H1 (cell line): ENCODE measurements at regions not wholly inside any gene's neighbourhood (a gene's known extent, or its start where the extent isn't known, plus 50 kb on each side); places are given as distances from the start of the nearest gene placed in this dataset.

Experiments
- CTCF ChIA-PET: fragments of 300-600 bp; sonication (Branson Sonifier 250); formaldehyde crosslinking; loops from one replicate; lab custom pipeline; 2021; ENCODE audit not compliant: partially characterized antibody; lab: Charles Lee
- POLR2A ChIA-PET: fragments of 300-600 bp; sonication (Branson Sonifier 250); formaldehyde crosslinking; loops from one replicate; lab custom pipeline; 2021; ENCODE audit warnings: inconsistent platforms; ENCODE audit not compliant: partially characterized antibody; lab: Charles Lee
- DNase-seq, 2 experiments: peaks; one replicate each; pipeline versions ENCODE4 v3.0.0 to v3.0.0-alpha.2; 2010 to 2022; ENCODE audit warnings: low spot score in 2 of 2, low read depth in 1 of 2, mixed read lengths in 1 of 2
- FAIRE-seq: peaks from 2 replicates; lab custom pipeline; 2011; peaks lifted over from hg19 to GRCh38; lab: Jason Lieb, UNC
- H2AFZ ChIP-seq: 2 replicates; pipeline ENCODE4 v1.8.1; 2012; ENCODE audit warnings: low read length, inconsistent platforms
- H2AK5ac ChIP-seq: 2 replicates; pipeline ENCODE4 v1.6.1; 2013; ENCODE audit warnings: low read depth, low read length
- H2BK120ac ChIP-seq: replicated peaks from 2 replicates; pipeline ENCODE3; 2013; ENCODE audit warnings: low read depth, low read length, inconsistent platforms
- H2BK12ac ChIP-seq: 2 replicates; pipeline ENCODE4 v1.6.1; 2013; ENCODE audit warnings: low read depth, low read length
- H2BK15ac ChIP-seq: 2 replicates; pipeline ENCODE4 v1.6.1; 2013; ENCODE audit warnings: low read length
- H2BK20ac ChIP-seq: 2 replicates; pipeline ENCODE4 v1.6.1; 2013; ENCODE audit warnings: low read length
- H2BK5ac ChIP-seq: 2 replicates; pipeline ENCODE4 v1.6.1; 2013; ENCODE audit warnings: low read depth, low read length
- H3K14ac ChIP-seq: 2 replicates; pipeline ENCODE4 v1.6.1; 2013; ENCODE audit warnings: inconsistent platforms; ENCODE audit not compliant: insufficient read length
- H3K18ac ChIP-seq: 2 replicates; pipeline ENCODE4 v1.6.1; 2013; ENCODE audit warnings: low read length; ENCODE audit errors: extremely low read depth
- H3K23ac ChIP-seq: 2 replicates; pipeline ENCODE4 v1.6.1; 2013; ENCODE audit warnings: inconsistent platforms; ENCODE audit not compliant: insufficient read length
- H3K23me2 ChIP-seq: 2 replicates; pipeline ENCODE4 v1.6.1; 2013; ENCODE audit warnings: low read depth, low read length
- H3K27ac ChIP-seq: 2 replicates; pipeline ENCODE4 v1.6.1; 2011; ENCODE audit warnings: low read depth, low read length, inconsistent platforms
- H3K27me3 ChIP-seq, 4 experiments: replicated peaks in 1 of 4; 1 replicate in 1 of 4; 2 replicates in 3 of 4; pipeline versions ENCODE4 v1.6.1 to v1.8.1; 2011 to 2013; ENCODE audit warnings: low read length in 3 of 4, mild to moderate bottlenecking in 3 of 4, inconsistent platforms in 2 of 4, mixed read lengths in 2 of 4, moderate library complexity in 1 of 4; ENCODE audit not compliant: control insufficient read depth in 3 of 4, insufficient read depth in 3 of 4; ENCODE audit errors: extremely low read depth in 1 of 4
- H3K36me3 ChIP-seq, 4 experiments: 2 replicates each; pipeline versions ENCODE4 v1.6.1 to v1.8.1; 2011 to 2013; ENCODE audit warnings: mild to moderate bottlenecking in 4 of 4, low read length in 3 of 4, moderate library complexity in 2 of 4, control low read depth in 1 of 4, inconsistent platforms in 1 of 4; ENCODE audit not compliant: insufficient read depth in 4 of 4, control insufficient read depth in 2 of 4
- H3K4ac ChIP-seq: replicated peaks from 2 replicates; pipeline ENCODE3; 2013; ENCODE audit warnings: low read length, low read depth, mixed read lengths, inconsistent platforms; ENCODE audit not compliant: insufficient read length
- H3K4me1 ChIP-seq, 4 experiments: replicated peaks in 1 of 4; 1 replicate in 1 of 4; 2 replicates in 3 of 4; pipeline versions ENCODE4 v1.6.1 to v1.8.1; 2011 to 2013; ENCODE audit warnings: low read length in 3 of 4, inconsistent platforms in 2 of 4, mixed read lengths in 1 of 4; ENCODE audit not compliant: insufficient read depth in 4 of 4, control insufficient read depth in 3 of 4
- H3K4me2 ChIP-seq, 2 experiments: 2 replicates each; pipeline versions ENCODE4 v1.6.1 to v1.8.1; 2011 to 2013; ENCODE audit warnings: low read depth in 2 of 2, low read length in 2 of 2, control low read depth in 1 of 2, inconsistent platforms in 1 of 2, mild to moderate bottlenecking in 1 of 2; ENCODE audit not compliant: insufficient read depth in 1 of 2
- H3K4me3 ChIP-seq, 4 experiments: fragments of 200-600, 300-600 bp in 1 of 4; sonication (generic), shearing (Covaris generic), sonication (Bioruptor Twin) in 1 of 4; 2 replicates each; pipeline versions ENCODE4 v1.5.1 to v1.8.1; 2011 to 2016; ENCODE audit warnings: low read length in 4 of 4, low read depth in 3 of 4, control low read depth in 2 of 4, inconsistent platforms in 2 of 4, mild to moderate bottlenecking in 2 of 4, mixed read lengths in 1 of 4, moderate library complexity in 1 of 4; ENCODE audit not compliant: insufficient read depth in 2 of 4; ENCODE audit errors: extremely low read depth in 1 of 4
- H3K56ac ChIP-seq: replicated peaks from 2 replicates; pipeline ENCODE3; 2013; ENCODE audit warnings: low read depth, mild to moderate bottlenecking, mixed read lengths, low read length, inconsistent platforms; ENCODE audit not compliant: insufficient read length
- H3K79me1 ChIP-seq: 2 replicates; pipeline ENCODE4 v1.6.1; 2013; ENCODE audit warnings: low read depth, low read length, control low read depth
- H3K79me2 ChIP-seq, 2 experiments: 2 replicates each; pipeline versions ENCODE4 v1.6.1 to v1.8.1; 2012 to 2013; ENCODE audit warnings: low read length in 2 of 2, mild to moderate bottlenecking in 2 of 2, inconsistent platforms in 1 of 2; ENCODE audit not compliant: insufficient read depth in 2 of 2, control insufficient read depth in 1 of 2
- H3K9ac ChIP-seq, 4 experiments: replicated peaks in 1 of 4; 1 replicate in 1 of 4; 2 replicates in 3 of 4; pipeline versions ENCODE4 v1.6.1 to v1.8.1; 2011 to 2013; ENCODE audit warnings: low read depth in 3 of 4, low read length in 3 of 4, control low read depth in 2 of 4, mild to moderate bottlenecking in 2 of 4, moderate library complexity in 2 of 4, inconsistent platforms in 1 of 4; ENCODE audit errors: extremely low read depth in 1 of 4
- H3K9me3 ChIP-seq, 2 experiments: 2 replicates each; pipeline versions ENCODE4 v1.6.1 to v1.8.1; 2012 to 2013; ENCODE audit warnings: mild to moderate bottlenecking in 2 of 2, moderate library complexity in 2 of 2, control low read depth in 1 of 2, inconsistent platforms in 1 of 2, low read depth in 1 of 2, low read length in 1 of 2, mixed read lengths in 1 of 2; ENCODE audit not compliant: insufficient read depth in 2 of 2
- H4K20me1 ChIP-seq, 2 experiments: replicated peaks in 1 of 2; 2 replicates each; pipeline versions ENCODE3 to v1.8.1; 2011 to 2013; ENCODE audit warnings: inconsistent platforms in 2 of 2, low read length in 2 of 2, mild to moderate bottlenecking in 1 of 2; ENCODE audit not compliant: insufficient read depth in 2 of 2, control insufficient read depth in 1 of 2
- H4K5ac ChIP-seq: 2 replicates; pipeline ENCODE4 v1.6.1; 2013; ENCODE audit warnings: low read length, low read depth, mixed read lengths, inconsistent platforms; ENCODE audit not compliant: insufficient read length
- H4K8ac ChIP-seq: 2 replicates; pipeline ENCODE4 v1.8.0; 2013; ENCODE audit warnings: mild to moderate bottlenecking, moderate library complexity, low read length, inconsistent platforms; ENCODE audit not compliant: insufficient read depth; ENCODE audit errors: extremely low read depth
- H4K91ac ChIP-seq: replicated peaks from 2 replicates; pipeline ENCODE3; 2013; ENCODE audit warnings: low read length, mixed read lengths, inconsistent platforms; ENCODE audit not compliant: insufficient read length
- CHD1 ChIP-seq: IDR thresholded peaks from 2 replicates; pipeline ENCODE4 v1.6.1; 2012; ENCODE audit warnings: low read depth, low read length, improper control_type of control experiment
- EZH2 ChIP-seq: fragments of 200-600 bp; sonication (generic); IDR thresholded peaks from 2 replicates; pipeline ENCODE4 v1.7.1; 2012; ENCODE audit warnings: low read depth, mild to moderate bottlenecking, moderate library complexity, low read length, inconsistent platforms; ENCODE audit not compliant: severe bottlenecking
- SIX5 ChIP-seq: IDR thresholded peaks from 2 replicates; pipeline ENCODE4 v1.6.1; 2011; ENCODE audit warnings: mild to moderate bottlenecking, low read depth, low read length
- WGBS, 2 experiments: shearing (Covaris generic) in 1 of 2; methylation state at CpG; one replicate each; pipeline versions ENCODE4 v1.1.6 to v1.1.7; 2013 to 2015; ENCODE audit warnings: low lambda C conversion rate in 2 of 2, mixed read lengths in 2 of 2, inconsistent platforms in 1 of 2, low coverage in 1 of 2, missing lambda C conversion rate in 1 of 2; ENCODE audit not compliant: insufficient replicate concordance in 2 of 2, insufficient coverage in 1 of 2, insufficient read length in 1 of 2; ENCODE audit errors: extremely low coverage in 1 of 2, missing lambda C conversion rate in 1 of 2; 5-methylcytosine and 5-hydroxymethylcytosine counted together

DNA sequence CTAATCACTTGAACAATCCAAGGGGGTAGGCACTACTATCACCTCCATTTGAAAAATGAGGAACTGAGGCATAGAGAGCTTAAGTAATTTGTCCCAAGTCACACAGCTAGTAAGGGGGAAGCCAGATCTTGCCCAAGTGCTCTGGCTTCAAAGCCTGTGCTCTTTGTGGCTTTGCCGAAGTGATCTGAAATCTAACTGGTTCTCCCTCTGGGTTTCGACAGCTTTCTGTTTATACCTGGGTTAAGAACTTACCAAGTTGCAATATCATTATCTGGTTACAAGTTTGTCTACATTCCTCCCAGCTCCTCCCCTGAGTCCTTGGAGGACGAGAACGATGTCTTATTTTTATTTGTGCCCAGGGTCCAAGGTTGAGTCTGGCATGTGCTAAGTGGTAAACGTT is 125.3 kb upstream of the RAI2 start:
- Histone ChIP-seq H2BK20ac (no peak overlapping the region), H4K20me1 (no peaks in the 10 kb centered on the region), H2AK5ac (no peak overlapping the region), H3K79me1 (no peaks in the 10 kb centered on the region), H3K9me3 (no peaks in the 10 kb centered on the region), H3K14ac (no peak overlapping the region), H3K4me3 (no peak overlapping the region), H4K5ac (no peak overlapping the region), H3K23me2 (no peaks in the 10 kb centered on the region), H4K91ac (no peak overlapping the region), H3K9ac (no peak overlapping the region), H3K4me2 (no peak overlapping the region), H2BK12ac (no peak overlapping the region), H3K18ac (no peak overlapping the region), H3K27ac (no peak overlapping the region), H3K23ac (no peak overlapping the region), H3K79me2 (no peaks in the 10 kb centered on the region), H2BK120ac (no peak overlapping the region), H3K56ac (no peak overlapping the region), H4K8ac (no peak overlapping the region), H3K4ac (no peak overlapping the region), H3K27me3 (no peaks in the 10 kb centered on the region), H2AFZ (no peak overlapping the region), H2BK5ac (no peak overlapping the region), H2BK15ac (no peak overlapping the region), H3K36me3 (no peaks in the 10 kb centered on the region), H3K4me1 (no peaks in the 10 kb centered on the region)
- no peak for FAIRE-seq
- POLR2A ChIA-PET: interaction anchor here (0.6 kb wide), 1 partner anchor 55 kb away, joined by 4 read pairs; no protein-coding TSS in a partner anchor
- 74% methylated on average over 5 of the region's 5 CpGs; no CpG with 5 or more reads in 1 of the 2 experiments for whole genome bisulfite sequencing, 2 experiments
- CTCF ChIA-PET: no interaction called here
- no peak for DNase-seq
- TF ChIP-seq SIX5: no peak
- no peak for TF ChIP-seq EZH2
- no peak for TF ChIP-seq CHD1
